GM04503 (cell line): ENCODE measurements at regions not wholly inside any gene's neighbourhood (a gene's known extent, or its start where the extent isn't known, plus 50 kb on each side); places are given as distances from the start of the nearest gene placed in this dataset.

Experiments used
- DNase-seq: peaks from one replicate; pipeline ENCODE4 v3.0.0-alpha.2; 2012; ENCODE audit warnings: low read depth

- no peak for DNase-seq
Observed at GRCh38 chr2:138444411-138444810, 57.2 kb upstream of the SPOPL start.

GRCh38 chr2:138445227-138445626, 56.3 kb upstream of the SPOPL start:
- DNase-seq, result no peak

GRCh38 chr2:138446043-138446442, 55.5 kb upstream of the SPOPL start:
- no peak for DNase-seq

GRCh38 chr2:138447889-138448570, 53.5 kb upstream of the SPOPL start:
- no peak for DNase-seq
